Upper lobe of left lung (tissue), 6 donors: ENCODE measurements at regions not wholly inside any gene's neighbourhood (a gene's known extent, or its start where the extent isn't known, plus 50 kb on each side); places are given as distances from the start of the nearest gene placed in this dataset.
A peak's percentile ranks its signal among the peaks of the same experiment; 100 is the strongest.

ENCODE experiments used
- ATAC-seq, 2 donors: fragments of 200-7000 bp; cut with Tn5 transposase; one replicate each; pipeline ENCODE4 v1.9.1; 2022; ENCODE audit warnings: mild to moderate bottlenecking in 2 of 2, moderate library complexity in 2 of 2; ENCODE audit not compliant: low FRiP score in 2 of 2
- DNase-seq, 2 donors: peaks; one replicate each; pipeline ENCODE4 v3.0.0-alpha.2; 2019 to 2020
- H3K27ac ChIP-seq, 4 donors: fragments of 200-600 bp; sonication (generic); one replicate each; pipeline ENCODE4 v1.5.1; 2016 to 2019
- H3K27me3 ChIP-seq, 4 donors: fragments of 200-600 bp; sonication (generic); one replicate each; pipeline ENCODE4 v1.5.1; 2017 to 2019
- H3K36me3 ChIP-seq, 4 donors: fragments of 200-600 bp; sonication (generic); one replicate each; pipeline ENCODE4 v1.5.1; 2016 to 2019
- H3K4me1 ChIP-seq, 4 donors: fragments of 200-600 bp; sonication (generic); one replicate each; pipeline ENCODE4 v1.5.1; 2018 to 2019
- H3K4me3 ChIP-seq, 4 donors: fragments of 200-600 bp; sonication (generic); one replicate each; pipeline ENCODE4 v1.5.1; 2017 to 2019; ENCODE audit warnings: mild to moderate bottlenecking in 2 of 4, moderate library complexity in 1 of 4
- H3K9me3 ChIP-seq, 4 donors: fragments of 200-600 bp; sonication (generic); one replicate each; pipeline ENCODE4 v1.5.1; 2018 to 2019
- CTCF ChIP-seq, 6 experiments: fragments of 450-650 bp in 4 of 6; fragments of 200-600 bp in 2 of 6; sonication (generic) in 2 of 6; IDR thresholded peaks; one replicate each; pipeline ENCODE4 v1.5.1; 2016 to 2019; ENCODE audit warnings: antibody characterized with exemption in 6 of 6
- EP300 ChIP-seq, 4 donors: sonication (generic); formaldehyde crosslinking; IDR thresholded peaks; one replicate each; pipeline ENCODE4 v1.5.1; 2017; ENCODE audit warnings: antibody characterized with exemption in 4 of 4, control low read depth in 2 of 4
- POLR2A ChIP-seq, 4 donors: fragments of 450-650 bp; IDR thresholded peaks; one replicate each; pipeline ENCODE4 v1.5.1; 2016 to 2017; ENCODE audit warnings: antibody characterized with exemption in 4 of 4, mild to moderate bottlenecking in 2 of 4
- POLR2AphosphoS5 ChIP-seq, 2 donors: sonication (generic); formaldehyde crosslinking; IDR thresholded peaks; one replicate each; pipeline ENCODE4 v1.5.1; 2017; ENCODE audit warnings: antibody characterized with exemption in 2 of 2
- WGBS, 2 donors: methylation state at CpG; one replicate each; pipeline ENCODE4 v1.1.5; 2017 to 2018; 5-methylcytosine and 5-hydroxymethylcytosine counted together
- donor health status: DM: no; HTN: no; CAD: no; lungs with moderate emphysema.
- donor health status: DM: no; HTN: yes; CAD: no; lungs with severe emphysema.

- DNase-seq: no peak
- H3K27ac ChIP-seq: no peak overlapping the region
- no peak overlapping the region for H3K4me3 ChIP-seq
- TF ChIP-seq EP300 (IDR thresholded peaks at IDR 0.05): no peak
- no peak for TF ChIP-seq CTCF (IDR thresholded peaks at IDR 0.05)
- TF ChIP-seq POLR2AphosphoS5 (IDR thresholded peaks at IDR 0.05): no peak
- TF ChIP-seq POLR2A (IDR thresholded peaks at IDR 0.05): no peak
- WGBS, 2 donors: 80 to 83% methylated on average over 9 of the region's 9 CpGs
- no peaks in the 10 kb centered on the region for H3K4me1 ChIP-seq
- H3K36me3 ChIP-seq: no peaks in the 10 kb centered on the region
- H3K27me3 ChIP-seq: no peaks in the 10 kb centered on the region
- peaks cover 12 to 17% (median 12%) of the 10 kb centered on the region in 4 donors for H3K9me3 ChIP-seq
- peak in 1 of 2 donors; percentile 84 for ATAC-seq
These were observed 124.2 kb downstream of the GALR1 start for GRCh38 chr18:77373730-77374445.

GRCh38 chr18:77374446-77374805 is 124.8 kb downstream of the GALR1 start:
- H3K36me3 ChIP-seq: no peaks in the 10 kb centered on the region
- peaks cover 8 to 12% (median 9%) of the 10 kb centered on the region in 4 donors for H3K9me3 ChIP-seq
- no peak for ATAC-seq
- no peak for TF ChIP-seq POLR2A (IDR thresholded peaks at IDR 0.05)
- TF ChIP-seq POLR2AphosphoS5 (IDR thresholded peaks at IDR 0.05): no peak
- H3K4me1 ChIP-seq: no peaks in the 10 kb centered on the region
- DNase-seq: no peak
- 65 to 76% methylated on average over 10 of the region's 10 CpGs for WGBS, 2 donors
- no peak overlapping the region for H3K27ac ChIP-seq
- no peaks in the 10 kb centered on the region for H3K27me3 ChIP-seq
- no peak overlapping the region for H3K4me3 ChIP-seq

- DNase-seq: no peak
- ATAC-seq: no peak
- 87 to 88% methylated on average over 28 to 29 of the region's 29 CpGs for WGBS, 2 donors
These were observed 126.5 kb downstream of the GALR1 start for GRCh38 chr18:77376043-77376732.

GRCh38 chr18:77376733-77377094 is 127.1 kb downstream of the GALR1 start:
- Histone ChIP-seq H3K9me3 (no peaks in the 10 kb centered on the region), H3K27me3 (no peaks in the 10 kb centered on the region), H3K4me1 (no peaks in the 10 kb centered on the region), H3K27ac (no peak overlapping the region), H3K36me3 (no peaks in the 10 kb centered on the region), H3K4me3 (no peak overlapping the region)
- DNase-seq: no peak
- TF ChIP-seq POLR2AphosphoS5 (IDR thresholded peaks at IDR 0.05) (no peak), POLR2A (IDR thresholded peaks at IDR 0.05) (no peak), EP300 (IDR thresholded peaks at IDR 0.05) (no peak), CTCF (IDR thresholded peaks at IDR 0.05) (no peak)
- ATAC-seq: no peak
- 85 to 89% methylated on average over 8 of the region's 8 CpGs for WGBS, 2 donors

More at GRCh38 chr18:77376043-77376732, 126.5 kb downstream of the GALR1 start:
- Histone ChIP-seq H3K27ac (no peak overlapping the region), H3K4me1 (no peaks in the 10 kb centered on the region), H3K9me3 (no peaks in the 10 kb centered on the region), H3K4me3 (no peak overlapping the region), H3K36me3 (no peaks in the 10 kb centered on the region), H3K27me3 (no peaks in the 10 kb centered on the region)
- TF ChIP-seq CTCF (IDR thresholded peaks at IDR 0.05) (no peak), POLR2A (IDR thresholded peaks at IDR 0.05) (no peak), EP300 (IDR thresholded peaks at IDR 0.05) (no peak), POLR2AphosphoS5 (IDR thresholded peaks at IDR 0.05) (no peak)

GRCh38 chr18:77377813-77378212 is 128.2 kb downstream of the GALR1 start:
- 95 to 100% methylated on average over 2 to 6 of the region's 6 CpGs for WGBS, 2 donors
- Histone ChIP-seq H3K9me3 (no peaks in the 10 kb centered on the region), H3K36me3 (no peaks in the 10 kb centered on the region), H3K27me3 (no peaks in the 10 kb centered on the region), H3K4me3 (no peak overlapping the region), H3K4me1 (no peaks in the 10 kb centered on the region), H3K27ac (no peak overlapping the region)
- no peak for TF ChIP-seq POLR2AphosphoS5 (IDR thresholded peaks at IDR 0.05)
- TF ChIP-seq EP300 (IDR thresholded peaks at IDR 0.05): no peak
- no peak for TF ChIP-seq CTCF (IDR thresholded peaks at IDR 0.05)
- TF ChIP-seq POLR2A (IDR thresholded peaks at IDR 0.05): no peak
- ATAC-seq (peak in 1 of 2 donors; percentile 49), DNase-seq (no peak)
